Ishikawa (cell line): ENCODE measurements at regions not wholly inside any gene's neighbourhood (a gene's known extent, or its start where the extent isn't known, plus 50 kb on each side); places are given as distances from the start of the nearest gene placed in this dataset.

Source experiments
- CEBPB ChIP-seq: IDR thresholded peaks from 2 replicates; pipeline ENCODE4 v1.6.1; 2012
- EGR1 ChIP-seq: IDR thresholded peaks from 2 replicates; pipeline ENCODE4 v1.6.1; 2012
- EP300 ChIP-seq: IDR thresholded peaks from 2 replicates; pipeline ENCODE4 v1.6.1; 2012; ENCODE audit warnings: borderline replicate concordance
- FOXM1 ChIP-seq: IDR thresholded peaks from 2 replicates; pipeline ENCODE4 v1.6.1; 2012; ENCODE audit warnings: low read depth, borderline replicate concordance
- NFIC ChIP-seq: IDR thresholded peaks from 2 replicates; pipeline ENCODE4 v1.6.1; 2012
- RAD21 ChIP-seq: IDR thresholded peaks from 2 replicates; pipeline ENCODE4 v1.6.1; 2012; ENCODE audit warnings: low read depth
- TAF1 ChIP-seq: IDR thresholded peaks from 2 replicates; pipeline ENCODE4 v1.6.1; 2012; ENCODE audit warnings: low read depth, mild to moderate bottlenecking
- TCF12 ChIP-seq: IDR thresholded peaks from 2 replicates; pipeline ENCODE4 v1.6.1; 2012; ENCODE audit warnings: low read depth
- TEAD4 ChIP-seq: IDR thresholded peaks from 2 replicates; pipeline ENCODE4 v1.6.1; 2012
- YY1 ChIP-seq: IDR thresholded peaks from 2 replicates; pipeline ENCODE4 v1.6.1; 2012; ENCODE audit warnings: low read depth
- TF ChIP-seq, protein P1 (sequence below): IDR thresholded peaks from 2 replicates; pipeline ENCODE4 v1.6.1; 2012
- TF ChIP-seq, protein P2 (sequence below): IDR thresholded peaks from 2 replicates; pipeline ENCODE4 v1.6.1; 2012
- TF ChIP-seq, protein P3 (sequence below): IDR thresholded peaks from 2 replicates; pipeline ENCODE4 v1.6.1; 2012; ENCODE audit warnings: low read depth, mild to moderate bottlenecking

DNA sequence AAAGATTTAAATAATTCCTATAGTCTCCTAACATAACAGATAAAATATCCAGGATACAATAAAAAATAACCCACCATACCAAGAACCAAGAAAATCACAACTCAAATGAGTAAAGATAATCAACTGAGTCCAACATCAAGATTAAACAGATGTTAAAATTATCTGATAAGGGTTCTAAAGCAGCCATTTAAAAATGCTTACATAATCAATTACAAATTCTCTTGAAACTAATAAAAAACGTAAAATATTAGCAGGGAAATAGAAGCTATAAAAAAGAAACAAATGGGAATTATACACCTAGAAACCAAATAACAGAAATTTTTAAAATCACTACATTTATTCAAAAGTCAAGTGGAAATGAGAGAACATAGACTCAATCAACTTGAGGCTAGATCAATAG is 297.7 kb upstream of the RAB6C start:
- no peak for TF ChIP-seq TCF12
- TF ChIP-seq NFIC = no peak
- TF ChIP-seq, protein P1, sequence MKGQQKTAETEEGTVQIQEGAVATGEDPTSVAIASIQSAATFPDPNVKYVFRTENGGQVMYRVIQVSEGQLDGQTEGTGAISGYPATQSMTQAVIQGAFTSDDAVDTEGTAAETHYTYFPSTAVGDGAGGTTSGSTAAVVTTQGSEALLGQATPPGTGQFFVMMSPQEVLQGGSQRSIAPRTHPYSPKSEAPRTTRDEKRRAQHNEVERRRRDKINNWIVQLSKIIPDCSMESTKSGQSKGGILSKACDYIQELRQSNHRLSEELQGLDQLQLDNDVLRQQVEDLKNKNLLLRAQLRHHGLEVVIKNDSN = no peak
- TF ChIP-seq TEAD4 = no peak
- TF ChIP-seq, protein P2, sequence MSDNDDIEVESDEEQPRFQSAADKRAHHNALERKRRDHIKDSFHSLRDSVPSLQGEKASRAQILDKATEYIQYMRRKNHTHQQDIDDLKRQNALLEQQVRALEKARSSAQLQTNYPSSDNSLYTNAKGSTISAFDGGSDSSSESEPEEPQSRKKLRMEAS = no peak
- TF ChIP-seq EP300 = no peak
- TF ChIP-seq CEBPB = no peak
- TF ChIP-seq RAD21 = no peak
- no peak for TF ChIP-seq YY1
- no peak for TF ChIP-seq TAF1
- TF ChIP-seq FOXM1 = no peak
- TF ChIP-seq, protein P3, sequence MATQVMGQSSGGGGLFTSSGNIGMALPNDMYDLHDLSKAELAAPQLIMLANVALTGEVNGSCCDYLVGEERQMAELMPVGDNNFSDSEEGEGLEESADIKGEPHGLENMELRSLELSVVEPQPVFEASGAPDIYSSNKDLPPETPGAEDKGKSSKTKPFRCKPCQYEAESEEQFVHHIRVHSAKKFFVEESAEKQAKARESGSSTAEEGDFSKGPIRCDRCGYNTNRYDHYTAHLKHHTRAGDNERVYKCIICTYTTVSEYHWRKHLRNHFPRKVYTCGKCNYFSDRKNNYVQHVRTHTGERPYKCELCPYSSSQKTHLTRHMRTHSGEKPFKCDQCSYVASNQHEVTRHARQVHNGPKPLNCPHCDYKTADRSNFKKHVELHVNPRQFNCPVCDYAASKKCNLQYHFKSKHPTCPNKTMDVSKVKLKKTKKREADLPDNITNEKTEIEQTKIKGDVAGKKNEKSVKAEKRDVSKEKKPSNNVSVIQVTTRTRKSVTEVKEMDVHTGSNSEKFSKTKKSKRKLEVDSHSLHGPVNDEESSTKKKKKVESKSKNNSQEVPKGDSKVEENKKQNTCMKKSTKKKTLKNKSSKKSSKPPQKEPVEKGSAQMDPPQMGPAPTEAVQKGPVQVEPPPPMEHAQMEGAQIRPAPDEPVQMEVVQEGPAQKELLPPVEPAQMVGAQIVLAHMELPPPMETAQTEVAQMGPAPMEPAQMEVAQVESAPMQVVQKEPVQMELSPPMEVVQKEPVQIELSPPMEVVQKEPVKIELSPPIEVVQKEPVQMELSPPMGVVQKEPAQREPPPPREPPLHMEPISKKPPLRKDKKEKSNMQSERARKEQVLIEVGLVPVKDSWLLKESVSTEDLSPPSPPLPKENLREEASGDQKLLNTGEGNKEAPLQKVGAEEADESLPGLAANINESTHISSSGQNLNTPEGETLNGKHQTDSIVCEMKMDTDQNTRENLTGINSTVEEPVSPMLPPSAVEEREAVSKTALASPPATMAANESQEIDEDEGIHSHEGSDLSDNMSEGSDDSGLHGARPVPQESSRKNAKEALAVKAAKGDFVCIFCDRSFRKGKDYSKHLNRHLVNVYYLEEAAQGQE = no peak
- TF ChIP-seq EGR1 = no peak
